ENCODE measurements at regions not wholly inside any gene's neighbourhood (a gene's known extent, or its start where the extent isn't known, plus 50 kb on each side); places are given as distances from the start of the nearest gene placed in this dataset.

DNA sequence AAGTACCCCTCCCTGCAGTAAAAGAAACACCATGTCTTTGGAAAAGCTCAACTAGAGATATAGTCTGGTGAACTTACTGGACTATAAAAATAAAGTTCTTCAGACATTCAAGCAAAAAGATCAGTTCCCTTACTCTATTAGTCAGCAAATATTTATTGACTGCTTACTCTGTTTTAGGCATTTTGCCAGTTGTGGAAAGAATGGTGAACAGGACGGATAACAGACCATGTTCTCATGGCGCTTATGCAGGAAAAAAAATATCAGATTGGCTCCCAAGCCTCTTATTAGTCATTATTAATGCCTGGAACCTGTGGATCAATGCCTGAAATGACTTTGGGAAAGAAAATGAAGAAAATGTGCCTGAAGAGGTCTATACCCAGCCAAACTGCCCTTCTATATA is 282.2 kb upstream of the EPHA7 start:
- Histone ChIP-seq H4K20me1 (ENCODE audit: insufficient read depth, low read length) (no peaks in the 10 kb centered on the region), H3K27me3 (ENCODE audit: low read depth, low read length) (no peaks in the 10 kb centered on the region), H3K4me1 (ENCODE audit: low read length) (no peaks in the 10 kb centered on the region), H3K9ac (ENCODE audit: low read length) (no peak overlapping the region), H3K9me3 (ENCODE audit: insufficient read depth, low read length) (no peaks in the 10 kb centered on the region), H2AFZ (ENCODE audit: low read depth, low read length) (no peak overlapping the region), H3K36me3 (replicated peaks; ENCODE audit: low read depth, low read length) (no peaks in the 10 kb centered on the region), H3K4me2 (ENCODE audit: low read length) (no peak overlapping the region), H3K27ac (ENCODE audit: low read length) (no peak overlapping the region), H3K4me3 (ENCODE audit: low read length) (no peak overlapping the region), H3K79me2 (ENCODE audit: low read length) (no peaks in the 10 kb centered on the region)
- no peak for TF ChIP-seq CTCF (IDR thresholded peaks at IDR 0.05; ENCODE audit: low read depth, low read length)
- TF ChIP-seq EZH2phosphoT487 (IDR thresholded peaks at IDR 0.05; ENCODE audit: low read depth): no peak

DNA sequence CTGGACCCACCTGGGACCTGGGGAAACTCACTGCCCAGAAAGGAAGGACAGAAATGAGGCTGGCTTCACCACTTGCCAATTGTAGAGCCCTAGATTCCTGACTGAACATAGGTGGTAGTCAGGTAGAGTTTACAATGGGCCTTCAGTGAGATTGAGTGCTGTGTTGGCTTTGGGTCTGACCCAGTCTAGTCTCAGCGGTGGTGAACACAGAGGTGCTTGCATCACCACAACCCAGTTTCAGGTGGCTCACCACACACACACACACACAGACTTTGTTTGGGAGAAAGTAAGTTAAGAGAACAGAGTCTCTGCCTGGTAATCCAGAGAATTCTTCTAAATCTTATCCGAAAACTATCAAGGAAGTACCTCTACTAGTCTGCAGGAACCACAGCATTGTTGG is 266.1 kb upstream of the EPHA7 start:
- no peak overlapping the region for H3K9ac ChIP-seq (ENCODE audit: low read length)
- no peaks in the 10 kb centered on the region for H4K20me1 ChIP-seq (ENCODE audit: insufficient read depth, low read length)
- no peak overlapping the region for H3K27ac ChIP-seq (ENCODE audit: low read length)
- H3K36me3 ChIP-seq (replicated peaks; ENCODE audit: low read depth, low read length): no peaks in the 10 kb centered on the region
- no peaks in the 10 kb centered on the region for H3K79me2 ChIP-seq (ENCODE audit: low read length)
- TF ChIP-seq EZH2phosphoT487 (IDR thresholded peaks at IDR 0.05; ENCODE audit: low read depth) (no peak), CTCF (IDR thresholded peaks at IDR 0.05; ENCODE audit: low read depth, low read length) (no peak)
- H3K4me1 ChIP-seq (ENCODE audit: low read length): no peaks in the 10 kb centered on the region
- no peaks in the 10 kb centered on the region for H3K27me3 ChIP-seq (ENCODE audit: low read depth, low read length)
- no peaks in the 10 kb centered on the region for H3K9me3 ChIP-seq (ENCODE audit: insufficient read depth, low read length)
- H3K4me2 ChIP-seq (ENCODE audit: low read length): no peak overlapping the region
- H3K4me3 ChIP-seq (ENCODE audit: low read length): no peak overlapping the region
- no peak overlapping the region for H2AFZ ChIP-seq (ENCODE audit: low read depth, low read length)

GRCh38 chr6:93684339-93684738 is 265.0 kb upstream of the EPHA7 start:
- H3K36me3 ChIP-seq (replicated peaks; ENCODE audit: low read depth, low read length): no peaks in the 10 kb centered on the region
- H3K9ac ChIP-seq (ENCODE audit: low read length): no peak overlapping the region
- H3K27ac ChIP-seq (ENCODE audit: low read length): no peak overlapping the region
- no peaks in the 10 kb centered on the region for H3K4me1 ChIP-seq (ENCODE audit: low read length)
- no peaks in the 10 kb centered on the region for H3K9me3 ChIP-seq (ENCODE audit: insufficient read depth, low read length)
- no peaks in the 10 kb centered on the region for H3K27me3 ChIP-seq (ENCODE audit: low read depth, low read length)
- no peak overlapping the region for H2AFZ ChIP-seq (ENCODE audit: low read depth, low read length)
- H3K79me2 ChIP-seq (ENCODE audit: low read length): no peaks in the 10 kb centered on the region
- TF ChIP-seq EZH2phosphoT487 (IDR thresholded peaks at IDR 0.05; ENCODE audit: low read depth) (no peak), CTCF (IDR thresholded peaks at IDR 0.05; ENCODE audit: low read depth, low read length) (no peak)
- H3K4me3 ChIP-seq (ENCODE audit: low read length): no peak overlapping the region
- no peak overlapping the region for H3K4me2 ChIP-seq (ENCODE audit: low read length)
- H4K20me1 ChIP-seq (ENCODE audit: insufficient read depth, low read length): no peaks in the 10 kb centered on the region

- Histone ChIP-seq H4K20me1 (ENCODE audit: insufficient read depth, low read length) (no peaks in the 10 kb centered on the region), H3K4me1 (ENCODE audit: low read length) (no peaks in the 10 kb centered on the region), H3K36me3 (replicated peaks; ENCODE audit: low read depth, low read length) (no peaks in the 10 kb centered on the region), H2AFZ (ENCODE audit: low read depth, low read length) (no peak overlapping the region), H3K9ac (ENCODE audit: low read length) (no peak overlapping the region), H3K27me3 (ENCODE audit: low read depth, low read length) (no peaks in the 10 kb centered on the region), H3K4me2 (ENCODE audit: low read length) (no peak overlapping the region), H3K79me2 (ENCODE audit: low read length) (no peaks in the 10 kb centered on the region), H3K4me3 (ENCODE audit: low read length) (no peak overlapping the region), H3K27ac (ENCODE audit: low read length) (no peak overlapping the region), H3K9me3 (ENCODE audit: insufficient read depth, low read length) (no peaks in the 10 kb centered on the region)
- no peak for TF ChIP-seq EZH2phosphoT487 (IDR thresholded peaks at IDR 0.05; ENCODE audit: low read depth)
- TF ChIP-seq CTCF (IDR thresholded peaks at IDR 0.05; ENCODE audit: low read depth, low read length): no peak
Observed at GRCh38 chr6:93679836-93680235, 260.5 kb upstream of the EPHA7 start.

Data from OCI-LY3 (cell line).